ENCODE measurements at regions not wholly inside any gene's neighbourhood (a gene's known extent, or its start where the extent isn't known, plus 50 kb on each side); places are given as distances from the start of the nearest gene placed in this dataset.
"Not testable (repeated sequence)": the region's sequence is repeated elsewhere in the genome, so short reads cannot be mapped to it uniquely, and the experiment has no call there.

GRCh38 chr17:71024172-71024571, 854.8 kb downstream of the KCNJ2 start:
- DNase-seq (ENCODE audit: low read depth), result no peak

- no peak for DNase-seq (ENCODE audit: low read depth)
Observed at GRCh38 chr17:71024969-71025368, 855.6 kb downstream of the KCNJ2 start.

GRCh38 chr17:71029246-71029645, 859.9 kb downstream of the KCNJ2 start:
- no peak for DNase-seq (ENCODE audit: low read depth)

- DNase-seq (ENCODE audit: low read depth), result not testable (repeated sequence)
Observed at GRCh38 chr17:71031286-71031685, 862.0 kb downstream of the KCNJ2 start.

- no peak for DNase-seq (ENCODE audit: low read depth)
Observed at GRCh38 chr17:71032746-71033273, 863.5 kb downstream of the KCNJ2 start.

GRCh38 chr17:71033336-71033735, 864.0 kb downstream of the KCNJ2 start:
- DNase-seq (ENCODE audit: low read depth), result no peak

- no peak for DNase-seq (ENCODE audit: low read depth)
Observed at GRCh38 chr17:71035226-71035625, 865.9 kb downstream of the KCNJ2 start.

GRCh38 chr17:71037386-71037785, 868.1 kb downstream of the KCNJ2 start:
- no peak for DNase-seq (ENCODE audit: low read depth)

- no peak for DNase-seq (ENCODE audit: low read depth)
Observed at GRCh38 chr17:71039391-71039790, 870.1 kb downstream of the KCNJ2 start.

GRCh38 chr17:71052971-71053370, 883.6 kb downstream of the KCNJ2 start:
- DNase-seq (ENCODE audit: low read depth), result no peak

- peak; percentile 4 for DNase-seq (ENCODE audit: low read depth)
Observed at GRCh38 chr17:71055128-71055527, 885.8 kb downstream of the KCNJ2 start.

- DNase-seq (ENCODE audit: low read depth), result no peak
Observed at GRCh38 chr17:71057448-71057847, 888.1 kb downstream of the KCNJ2 start.

- DNase-seq (ENCODE audit: low read depth), result no peak
Observed at GRCh38 chr17:71057938-71058337, 888.6 kb downstream of the KCNJ2 start.

GRCh38 chr17:71063127-71063526, 893.8 kb downstream of the KCNJ2 start:
- DNase-seq (ENCODE audit: low read depth), result no peak

GRCh38 chr17:71063559-71063958, 894.2 kb downstream of the KCNJ2 start:
- no peak for DNase-seq (ENCODE audit: low read depth)

GRCh38 chr17:71067669-71068407, 898.5 kb downstream of the KCNJ2 start:
- DNase-seq (ENCODE audit: low read depth), result no peak

- no peak for DNase-seq (ENCODE audit: low read depth)
Observed at GRCh38 chr17:71068408-71068750, 899.0 kb downstream of the KCNJ2 start.

GRCh38 chr17:71071041-71071440, 901.7 kb downstream of the KCNJ2 start:
- no peak for DNase-seq (ENCODE audit: low read depth)

GRCh38 chr17:71071837-71072236, 902.5 kb downstream of the KCNJ2 start:
- DNase-seq (ENCODE audit: low read depth), result peak; percentile 97

GRCh38 chr17:71080937-71081336, 911.6 kb downstream of the KCNJ2 start:
- no peak for DNase-seq (ENCODE audit: low read depth)

GRCh38 chr17:71081666-71082065, 912.3 kb downstream of the KCNJ2 start:
- no peak for DNase-seq (ENCODE audit: low read depth)

GRCh38 chr17:71084219-71084618, 914.9 kb downstream of the KCNJ2 start:
- peak; percentile 48 for DNase-seq (ENCODE audit: low read depth)

- no peak for DNase-seq (ENCODE audit: low read depth)
Observed at GRCh38 chr17:71084838-71085237, 915.5 kb downstream of the KCNJ2 start.

Measured in EH (cell line).